ENCODE measurements at regions not wholly inside any gene's neighbourhood (a gene's known extent, or its start where the extent isn't known, plus 50 kb on each side); places are given as distances from the start of the nearest gene placed in this dataset.

DNA sequence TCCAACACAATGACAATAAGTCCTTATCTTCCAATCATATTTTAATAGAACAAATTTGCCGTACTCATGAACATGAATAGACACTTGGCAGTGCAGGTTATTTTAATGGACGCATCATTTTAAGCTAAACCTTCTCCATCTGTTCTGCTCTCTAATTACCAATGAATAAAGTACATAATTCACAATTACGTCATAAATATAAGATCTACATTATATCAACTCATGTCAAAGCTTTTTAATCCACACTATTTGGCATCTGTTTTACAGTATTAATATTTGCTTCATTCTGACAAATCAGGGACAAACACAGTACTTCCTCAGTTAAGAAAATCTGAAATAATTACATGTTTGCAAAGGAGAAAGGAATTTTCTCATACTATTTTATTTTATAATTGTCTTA is 344.1 kb upstream of the DMAC1 start:
- Histone ChIP-seq H3K4me3 (ENCODE audit: low read depth, low read length) (no peak overlapping the region), H3K36me3 (ENCODE audit: control insufficient read depth, insufficient read depth, low read length) (no peaks in the 10 kb centered on the region), H3K27me3 (ENCODE audit: control insufficient read depth, insufficient read depth, low read length) (no peaks in the 10 kb centered on the region)
- DNase-seq (ENCODE audit: low read depth) (no peak), FAIRE-seq (no peak)
- TF ChIP-seq CTCF (IDR thresholded peaks at IDR 0.05; ENCODE audit: insufficient read depth, low read length, severe bottlenecking) = no peak

- FAIRE-seq = no peak
- Histone ChIP-seq H3K4me3 (ENCODE audit: low read depth, low read length) (no peak overlapping the region), H3K27me3 (ENCODE audit: control insufficient read depth, insufficient read depth, low read length) (no peaks in the 10 kb centered on the region), H3K36me3 (ENCODE audit: control insufficient read depth, insufficient read depth, low read length) (no peaks in the 10 kb centered on the region)
- TF ChIP-seq CTCF (IDR thresholded peaks at IDR 0.05; ENCODE audit: insufficient read depth, low read length, severe bottlenecking) = no peak
- DNase-seq (ENCODE audit: low read depth) = no peak
Measured at GRCh38 chr9:8140557-8140956, 341.0 kb upstream of the DMAC1 start.

DNA sequence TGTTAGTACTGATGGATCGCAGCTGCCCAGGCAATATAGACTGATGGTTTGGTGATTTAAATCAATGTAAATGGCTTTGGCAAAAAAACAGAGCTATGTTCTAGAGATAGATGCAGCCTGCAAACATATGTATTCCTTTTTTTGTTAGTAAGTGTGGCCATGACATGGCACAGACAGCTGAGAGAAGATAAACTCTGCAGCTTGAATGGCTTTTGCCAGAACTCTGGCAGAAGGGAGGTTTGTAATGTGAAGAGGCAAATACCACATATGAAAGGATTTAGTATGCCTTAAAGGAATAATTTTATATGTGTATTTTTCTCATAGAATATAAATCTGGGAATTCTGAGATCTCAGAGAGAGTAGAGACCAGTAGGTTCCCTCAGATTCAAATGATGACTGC is 340.2 kb upstream of the DMAC1 start:
- Histone ChIP-seq H3K4me3 (ENCODE audit: low read depth, low read length) (no peak overlapping the region), H3K36me3 (ENCODE audit: control insufficient read depth, insufficient read depth, low read length) (no peaks in the 10 kb centered on the region), H3K27me3 (ENCODE audit: control insufficient read depth, insufficient read depth, low read length) (no peaks in the 10 kb centered on the region)
- TF ChIP-seq CTCF (IDR thresholded peaks at IDR 0.05; ENCODE audit: insufficient read depth, low read length, severe bottlenecking) = no peak
- DNase-seq (ENCODE audit: low read depth) (no peak), FAIRE-seq (no peak)

DNA sequence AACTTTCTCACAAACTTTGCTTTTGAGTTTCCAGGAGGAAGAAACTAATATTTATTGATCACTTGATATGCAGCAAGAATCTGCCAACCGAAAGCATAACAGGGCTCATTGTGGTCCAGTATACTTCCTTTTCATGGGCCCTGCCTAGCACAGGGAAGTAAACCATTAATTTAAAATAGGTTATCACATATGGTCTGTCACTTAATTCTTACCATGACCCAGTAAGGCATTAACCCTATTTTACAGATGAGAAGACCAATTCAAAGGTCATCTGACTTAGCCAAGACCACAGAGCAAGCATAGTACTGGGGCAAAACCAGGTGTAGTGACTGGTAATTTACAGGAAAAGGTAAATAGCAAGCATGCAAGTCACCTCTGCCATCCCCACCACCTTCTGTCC is 336.9 kb upstream of the DMAC1 start:
- TF ChIP-seq CTCF (IDR thresholded peaks at IDR 0.05; ENCODE audit: insufficient read depth, low read length, severe bottlenecking) = no peak
- no peaks in the 10 kb centered on the region for H3K36me3 ChIP-seq (ENCODE audit: control insufficient read depth, insufficient read depth, low read length)
- H3K27me3 ChIP-seq (ENCODE audit: control insufficient read depth, insufficient read depth, low read length) = no peaks in the 10 kb centered on the region
- FAIRE-seq (no peak), DNase-seq (ENCODE audit: low read depth) (no peak)
- no peak overlapping the region for H3K4me3 ChIP-seq (ENCODE audit: low read depth, low read length)

DNA sequence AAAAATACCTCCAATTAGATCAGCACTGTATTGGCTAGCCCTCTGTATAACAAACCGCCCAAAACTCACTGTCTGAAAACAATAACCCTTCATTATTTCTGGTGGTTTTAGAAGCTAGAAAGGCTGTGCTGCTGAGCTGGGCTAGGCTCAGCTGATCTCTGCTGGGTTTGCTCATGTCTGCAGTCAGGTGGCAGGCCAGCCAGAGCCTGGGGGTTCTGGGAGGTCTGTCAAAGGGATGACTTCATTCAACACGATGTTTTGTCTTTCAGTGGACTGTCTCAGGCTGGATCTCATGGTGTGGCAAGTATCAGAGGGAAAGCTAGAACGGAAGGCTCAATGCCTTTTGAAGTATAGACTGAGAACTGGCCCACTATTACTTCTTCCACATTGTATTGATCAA is 335.1 kb upstream of the DMAC1 start:
- H3K36me3 ChIP-seq (ENCODE audit: control insufficient read depth, insufficient read depth, low read length) = no peaks in the 10 kb centered on the region
- H3K4me3 ChIP-seq (ENCODE audit: low read depth, low read length) = no peak overlapping the region
- H3K27me3 ChIP-seq (ENCODE audit: control insufficient read depth, insufficient read depth, low read length) = no peaks in the 10 kb centered on the region
- no peak for FAIRE-seq
- TF ChIP-seq CTCF (IDR thresholded peaks at IDR 0.05; ENCODE audit: insufficient read depth, low read length, severe bottlenecking) = no peak
- no peak for DNase-seq (ENCODE audit: low read depth)

DNA sequence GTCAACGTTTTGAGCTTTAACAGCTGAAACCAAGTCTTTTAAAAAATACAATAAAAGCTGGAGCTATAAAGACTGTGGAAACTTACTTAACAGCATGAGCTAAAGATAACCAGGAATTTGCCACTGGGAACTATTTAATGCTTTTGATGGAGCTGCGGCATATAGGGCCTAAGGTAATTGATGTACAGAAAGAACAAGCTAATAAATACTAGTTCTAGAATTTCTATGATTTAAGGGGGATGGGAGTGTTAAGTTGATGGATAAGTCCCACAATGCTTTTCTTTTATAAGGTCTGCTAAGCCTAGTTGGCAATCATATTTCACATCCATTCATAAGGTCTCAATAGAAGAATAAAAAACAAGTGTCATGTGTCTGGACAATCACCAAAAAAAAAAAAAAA is 334.0 kb upstream of the DMAC1 start:
- Histone ChIP-seq H3K36me3 (ENCODE audit: control insufficient read depth, insufficient read depth, low read length) (no peaks in the 10 kb centered on the region), H3K4me3 (ENCODE audit: low read depth, low read length) (no peak overlapping the region), H3K27me3 (ENCODE audit: control insufficient read depth, insufficient read depth, low read length) (no peaks in the 10 kb centered on the region)
- DNase-seq (ENCODE audit: low read depth) (no peak), FAIRE-seq (no peak)
- TF ChIP-seq CTCF (IDR thresholded peaks at IDR 0.05; ENCODE audit: insufficient read depth, low read length, severe bottlenecking) = no peak

Data from bronchial epithelial cell (primary cell).